ENCODE measurements at regions not wholly inside any gene's neighbourhood (a gene's known extent, or its start where the extent isn't known, plus 50 kb on each side); places are given as distances from the start of the nearest gene placed in this dataset.

DNA sequence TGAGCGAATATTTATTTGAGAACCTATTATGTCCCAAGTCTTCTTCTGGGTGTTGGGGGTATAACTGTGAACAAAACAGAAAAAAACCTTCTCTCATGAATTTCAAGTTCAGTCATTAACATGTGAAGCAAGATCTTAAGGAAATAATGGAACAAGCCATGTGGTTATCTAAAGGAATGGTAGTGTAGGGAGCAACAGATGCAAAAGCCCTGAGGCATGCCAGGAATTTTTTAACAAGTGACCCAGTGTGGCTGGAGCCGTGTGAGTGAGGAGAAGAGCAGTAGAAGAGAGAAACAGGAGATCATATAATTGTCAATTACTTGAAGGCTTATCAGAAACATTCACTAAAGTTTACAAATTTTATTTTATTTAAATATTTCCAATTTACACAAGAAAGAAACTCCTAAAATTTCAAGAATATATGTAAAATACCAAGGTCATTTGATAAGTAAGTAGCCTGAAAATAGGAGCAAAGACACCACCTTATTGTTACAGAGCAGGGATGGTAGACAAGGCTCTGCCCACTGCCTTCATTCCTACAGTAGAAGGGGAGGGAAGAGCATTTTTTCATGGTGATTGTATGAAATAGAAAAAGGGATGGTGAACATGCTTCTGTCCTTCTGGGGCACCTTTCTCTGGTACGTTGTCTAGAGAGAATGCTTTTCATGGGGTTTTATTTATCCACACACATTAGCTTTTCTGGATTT lies 345.1 kb downstream of the PLOD2 start:
- TF ChIP-seq POLR2A (IDR thresholded peaks at IDR 0.05) = no peak
- TF ChIP-seq, protein P1, sequence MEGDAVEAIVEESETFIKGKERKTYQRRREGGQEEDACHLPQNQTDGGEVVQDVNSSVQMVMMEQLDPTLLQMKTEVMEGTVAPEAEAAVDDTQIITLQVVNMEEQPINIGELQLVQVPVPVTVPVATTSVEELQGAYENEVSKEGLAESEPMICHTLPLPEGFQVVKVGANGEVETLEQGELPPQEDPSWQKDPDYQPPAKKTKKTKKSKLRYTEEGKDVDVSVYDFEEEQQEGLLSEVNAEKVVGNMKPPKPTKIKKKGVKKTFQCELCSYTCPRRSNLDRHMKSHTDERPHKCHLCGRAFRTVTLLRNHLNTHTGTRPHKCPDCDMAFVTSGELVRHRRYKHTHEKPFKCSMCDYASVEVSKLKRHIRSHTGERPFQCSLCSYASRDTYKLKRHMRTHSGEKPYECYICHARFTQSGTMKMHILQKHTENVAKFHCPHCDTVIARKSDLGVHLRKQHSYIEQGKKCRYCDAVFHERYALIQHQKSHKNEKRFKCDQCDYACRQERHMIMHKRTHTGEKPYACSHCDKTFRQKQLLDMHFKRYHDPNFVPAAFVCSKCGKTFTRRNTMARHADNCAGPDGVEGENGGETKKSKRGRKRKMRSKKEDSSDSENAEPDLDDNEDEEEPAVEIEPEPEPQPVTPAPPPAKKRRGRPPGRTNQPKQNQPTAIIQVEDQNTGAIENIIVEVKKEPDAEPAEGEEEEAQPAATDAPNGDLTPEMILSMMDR (IDR thresholded peaks at IDR 0.05) = no peak
- no peak for TF ChIP-seq EP300 (IDR thresholded peaks at IDR 0.05)

All from tibial nerve (tissue), 4 donors.